Activated T-helper 9 cell treated with anti-CD3 and anti-CD28 coated beads, Interleukin-2, amount 50 U/mL, for 16 hours (primary cell): ENCODE measurements at regions not wholly inside any gene's neighbourhood (a gene's known extent, or its start where the extent isn't known, plus 50 kb on each side); places are given as distances from the start of the nearest gene placed in this dataset.
"Not testable (repeated sequence)": the region's sequence is repeated elsewhere in the genome, so short reads cannot be mapped to it uniquely, and the experiment has no call there.

Experiments used
- DNase-seq: peaks from one replicate; pipeline ENCODE4 v3.0.0-alpha.2; 2020; ENCODE audit warnings: low read depth

GRCh38 chr15:93942269-93942694 lies 289.1 kb upstream of the MCTP2 start:
- DNase-seq, result no peak

DNA sequence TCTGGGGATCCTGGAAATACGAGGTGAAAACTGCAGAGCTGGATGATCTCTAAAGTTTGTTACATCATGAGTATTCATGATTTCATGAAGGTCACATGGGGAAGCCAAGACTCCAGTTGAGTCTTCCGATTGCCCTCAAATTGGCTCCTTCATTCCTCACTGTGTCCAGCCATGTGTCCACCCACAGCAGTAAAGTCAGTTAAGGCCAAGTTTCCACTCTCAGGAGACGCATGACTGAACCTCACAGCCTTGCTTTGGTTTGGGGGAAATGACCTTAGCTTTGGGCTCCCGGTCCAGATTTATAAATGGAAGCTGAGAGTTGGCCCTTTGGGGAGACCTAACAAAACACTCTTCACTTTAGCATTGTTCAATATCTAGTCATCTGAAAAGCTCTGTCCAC lies 289.7 kb upstream of the MCTP2 start:
- no peak for DNase-seq

GRCh38 chr15:93940226-93940625 lies 291.1 kb upstream of the MCTP2 start:
- DNase-seq, result no peak

DNA sequence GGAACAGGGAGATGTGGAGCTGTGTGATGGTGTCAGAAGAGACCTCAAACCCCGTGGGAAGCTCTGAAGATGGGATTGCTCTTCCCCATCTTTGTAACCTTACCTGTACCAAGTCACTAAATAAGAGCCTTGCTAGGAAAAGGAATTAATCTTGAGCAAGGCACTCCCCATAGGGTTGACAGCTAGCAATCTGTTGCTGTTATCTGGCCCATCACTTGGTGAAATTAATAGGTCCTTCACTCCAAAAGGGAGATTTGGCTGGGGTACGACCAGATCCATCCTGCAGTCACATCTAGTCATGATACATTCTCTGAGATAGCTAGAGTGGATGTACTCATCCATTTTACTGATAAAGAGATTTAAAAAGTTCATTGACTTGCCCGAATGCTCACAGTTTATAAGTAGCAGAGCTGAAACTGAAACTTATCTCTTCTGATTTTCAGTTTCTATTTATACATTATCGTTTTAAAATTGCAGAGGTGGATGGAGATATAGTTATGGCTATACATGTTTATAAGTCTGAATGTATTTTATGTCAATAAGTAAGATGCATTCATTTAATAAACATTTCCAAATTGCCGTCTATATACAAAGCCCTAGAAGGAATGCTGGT lies 299.1 kb upstream of the MCTP2 start:
- no peak for DNase-seq

DNA sequence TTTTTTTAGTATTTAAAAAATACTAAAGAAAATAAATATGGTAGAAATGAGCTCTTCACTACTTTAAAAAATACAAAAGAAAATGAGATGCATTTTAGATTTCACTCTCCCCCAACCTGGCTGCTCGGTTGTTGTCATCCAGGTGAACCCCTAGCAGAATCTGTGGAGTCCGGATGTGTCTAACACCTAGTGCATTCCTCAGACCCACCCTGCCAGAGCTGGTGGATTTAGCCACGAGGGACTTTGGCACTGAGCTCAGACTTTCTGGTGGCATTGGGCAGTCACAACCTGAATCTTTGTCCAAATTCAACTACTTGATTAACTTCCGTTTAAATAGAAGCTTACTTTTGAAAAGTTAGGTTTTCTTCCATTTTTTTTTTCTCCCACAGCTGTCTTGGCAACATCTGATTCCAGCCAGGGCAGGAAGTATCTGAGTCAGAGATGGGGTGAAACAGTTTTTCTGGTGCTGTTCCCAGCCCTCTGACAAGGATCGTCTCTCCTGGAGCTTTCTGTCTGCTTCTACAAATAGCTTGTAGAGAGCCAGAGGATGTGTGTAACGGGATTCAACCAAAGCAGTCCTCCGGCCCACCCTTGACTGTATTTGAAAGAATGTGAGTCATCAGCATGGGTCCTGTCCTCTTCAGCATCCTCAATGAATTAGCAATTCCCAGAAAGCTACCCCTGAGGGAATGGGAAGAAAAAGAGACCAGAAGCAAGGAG lies 301.8 kb upstream of the MCTP2 start:
- DNase-seq, result no peak

- no peak for DNase-seq
Measured at GRCh38 chr15:93920204-93920603, 311.2 kb upstream of the MCTP2 start.

- not testable (repeated sequence) for DNase-seq
Measured at GRCh38 chr15:93918801-93919200, 312.6 kb upstream of the MCTP2 start.

GRCh38 chr15:93917181-93917580 lies 314.2 kb upstream of the MCTP2 start:
- DNase-seq, result no peak

DNA sequence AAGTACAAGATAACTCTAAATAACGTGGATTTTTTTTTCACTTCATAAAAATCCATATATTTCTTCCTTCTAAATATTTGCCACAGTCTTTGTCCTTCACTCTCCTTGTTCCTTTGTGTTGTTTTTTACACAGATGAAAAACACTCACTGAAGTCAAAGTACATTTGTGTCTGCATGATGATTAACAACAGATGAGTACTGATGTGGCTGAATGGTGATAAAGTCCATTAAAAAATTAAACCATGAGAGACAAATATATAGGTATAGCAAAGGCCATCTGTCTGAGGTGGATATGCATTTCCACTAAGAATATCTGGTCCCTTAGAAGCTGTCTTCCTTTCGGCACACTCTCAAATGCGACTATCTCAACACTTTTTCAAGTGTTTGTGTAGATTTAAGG lies 317.5 kb upstream of the MCTP2 start:
- DNase-seq, result no peak

DNA sequence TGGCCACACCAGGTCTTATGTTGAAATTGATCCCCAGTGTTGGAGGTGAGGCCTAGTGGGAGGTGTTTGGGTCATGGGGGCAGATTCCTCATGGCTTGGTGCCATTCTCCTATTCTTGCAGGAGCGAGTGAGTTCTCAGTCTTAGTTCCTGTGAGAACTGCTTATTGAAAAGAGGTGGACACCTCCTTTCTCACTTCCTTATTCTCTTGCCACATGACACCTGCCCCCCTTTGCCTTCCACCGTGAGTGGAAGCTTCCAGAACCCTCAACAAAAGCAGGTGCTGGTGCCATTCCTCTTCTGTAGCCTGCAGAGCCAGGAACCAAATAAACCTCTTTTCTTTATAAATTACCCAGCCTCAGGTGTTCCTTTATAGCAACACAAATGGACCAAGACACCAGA lies 318.1 kb upstream of the MCTP2 start:
- DNase-seq, result no peak

GRCh38 chr15:93900476-93901400 lies 330.6 kb upstream of the MCTP2 start:
- no peak for DNase-seq

GRCh38 chr15:93899817-93900216 lies 331.5 kb upstream of the MCTP2 start:
- DNase-seq, result no peak

GRCh38 chr15:93897377-93897776 lies 334.0 kb upstream of the MCTP2 start:
- DNase-seq, result no peak

- DNase-seq, result no peak
Measured at GRCh38 chr15:93895976-93896770, 335.2 kb upstream of the MCTP2 start.

DNA sequence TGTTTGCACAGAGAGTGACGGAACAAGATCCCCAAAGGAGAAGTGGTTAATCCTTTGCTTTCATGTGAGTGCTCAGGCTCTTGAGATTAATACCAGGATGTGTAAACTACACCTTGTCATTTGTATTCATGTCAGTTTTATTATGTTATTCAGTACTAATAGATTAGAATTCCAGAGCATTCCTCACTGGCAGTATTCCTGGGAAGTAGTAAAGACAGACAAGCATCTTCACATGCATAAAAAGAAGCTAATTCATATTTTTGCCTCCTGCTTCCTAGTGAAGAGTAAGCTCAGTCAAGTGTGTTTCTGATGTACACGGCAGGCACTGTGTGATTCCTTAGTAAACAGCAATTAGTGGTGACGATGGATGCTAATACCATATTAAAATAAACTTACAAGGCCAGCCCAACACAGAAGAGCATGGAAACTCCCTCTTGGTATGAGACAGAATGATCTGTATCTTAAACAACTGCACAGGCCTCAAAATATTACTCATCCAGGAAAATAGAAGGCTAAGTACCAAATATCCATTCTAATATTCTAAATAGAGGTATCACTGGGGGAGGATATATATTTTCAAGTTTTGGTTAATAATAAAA lies 336.8 kb upstream of the MCTP2 start:
- no peak for DNase-seq

DNA sequence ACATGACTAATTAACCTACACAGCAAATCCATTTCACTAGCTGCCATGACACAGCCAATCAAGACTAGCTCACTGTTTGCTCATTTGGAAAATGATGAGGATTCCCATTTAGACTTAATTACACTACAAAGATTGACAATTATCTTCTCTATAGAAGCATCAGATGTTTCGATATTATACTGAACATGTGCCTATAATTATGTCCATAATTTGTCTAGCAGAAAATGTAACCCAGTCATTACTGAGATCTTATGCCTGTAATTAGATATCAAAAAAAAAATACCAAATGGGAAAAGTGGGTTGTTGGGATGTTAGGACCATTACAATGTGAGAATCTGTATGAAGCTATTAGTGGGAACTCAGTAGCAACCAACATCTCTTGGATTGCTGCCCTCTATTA lies 344.2 kb upstream of the MCTP2 start:
- DNase-seq, result no peak

- no peak for DNase-seq
Measured at GRCh38 chr15:93882779-93883178, 348.6 kb upstream of the MCTP2 start.

GRCh38 chr15:93882141-93882540 lies 349.2 kb upstream of the MCTP2 start:
- DNase-seq, result no peak

GRCh38 chr15:93881310-93881709 lies 350.1 kb upstream of the MCTP2 start:
- no peak for DNase-seq

- DNase-seq, result no peak
Measured at GRCh38 chr15:93880358-93880757, 351.0 kb upstream of the MCTP2 start.

DNA sequence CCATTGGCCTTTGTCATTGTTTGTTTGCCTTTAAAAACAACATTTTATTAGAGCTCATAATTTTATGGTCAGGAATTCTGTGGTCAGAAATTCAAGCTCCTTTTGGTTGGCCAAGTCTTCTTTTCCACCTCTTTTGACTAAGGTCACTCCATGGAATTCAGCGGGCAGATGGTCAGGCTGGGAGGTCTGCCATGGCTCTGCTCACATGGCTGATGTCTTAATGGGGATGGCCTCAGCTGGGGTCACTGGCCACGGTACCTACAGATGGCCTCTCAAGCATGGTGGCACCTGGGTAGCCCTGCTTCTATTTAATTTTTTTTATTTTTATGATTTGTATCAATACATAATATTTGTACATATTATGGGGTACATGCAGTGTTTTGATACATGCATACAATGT lies 360.8 kb upstream of the MCTP2 start:
- no peak for DNase-seq

- DNase-seq, result no peak
Measured at GRCh38 chr15:93866948-93867347, 364.4 kb upstream of the MCTP2 start.
